Glutamatergic neuron (in vitro differentiated cells): ENCODE measurements at regions not wholly inside any gene's neighbourhood (a gene's known extent, or its start where the extent isn't known, plus 50 kb on each side); places are given as distances from the start of the nearest gene placed in this dataset.

Experiments used
- DNase-seq: peaks from one replicate; pipeline ENCODE4 v3.0.0; 2022
- H3K27ac Mint-ChIP-seq: one replicate; pipeline ENCODE4 v1.8.0; 2020; ENCODE audit warnings: mild to moderate bottlenecking, mixed read lengths, inconsistent platforms; ENCODE audit not compliant: unreplicated experiment
- H3K27me3 Mint-ChIP-seq: one replicate; pipeline ENCODE4 v1.8.0; 2020; ENCODE audit warnings: mild to moderate bottlenecking, moderate library complexity, mixed read lengths, inconsistent platforms; ENCODE audit not compliant: unreplicated experiment
- H3K36me3 Mint-ChIP-seq: one replicate; pipeline ENCODE4 v1.8.0; 2020; ENCODE audit warnings: mild to moderate bottlenecking, mixed read lengths, inconsistent platforms; ENCODE audit not compliant: unreplicated experiment
- H3K4me1 Mint-ChIP-seq: one replicate; pipeline ENCODE4 v1.8.0; 2020; ENCODE audit warnings: mild to moderate bottlenecking, low read depth, mixed read lengths, inconsistent platforms; ENCODE audit not compliant: unreplicated experiment
- H3K4me3 Mint-ChIP-seq: one replicate; pipeline ENCODE4 v1.8.0; 2020; ENCODE audit warnings: mild to moderate bottlenecking, mixed read lengths, inconsistent platforms; ENCODE audit not compliant: unreplicated experiment
- H3K9me3 Mint-ChIP-seq: one replicate; pipeline ENCODE4 v1.8.0; 2020; ENCODE audit warnings: mild to moderate bottlenecking, moderate library complexity, mixed read lengths, inconsistent platforms; ENCODE audit not compliant: unreplicated experiment
- CTCF ChIP-seq: fragments of 200-600 bp; sonication (generic); IDR thresholded peaks from one replicate; pipeline ENCODE4 v1.5.0; 2021; ENCODE audit not compliant: partially characterized antibody, unreplicated experiment

GRCh38 chr7:106515321-106515720 lies 145.6 kb downstream of the CCDC71L start:
- TF ChIP-seq CTCF = no peak
- DNase-seq = no peak
- Mint-ChIP-seq H3K27me3 (peaks cover 5% of the 10 kb centered on the region), H3K4me1 (no peaks in the 10 kb centered on the region), H3K9me3 (no peaks in the 10 kb centered on the region), H3K36me3 (no peaks in the 10 kb centered on the region), H3K27ac (no peak overlapping the region), H3K4me3 (no peak overlapping the region)

DNA sequence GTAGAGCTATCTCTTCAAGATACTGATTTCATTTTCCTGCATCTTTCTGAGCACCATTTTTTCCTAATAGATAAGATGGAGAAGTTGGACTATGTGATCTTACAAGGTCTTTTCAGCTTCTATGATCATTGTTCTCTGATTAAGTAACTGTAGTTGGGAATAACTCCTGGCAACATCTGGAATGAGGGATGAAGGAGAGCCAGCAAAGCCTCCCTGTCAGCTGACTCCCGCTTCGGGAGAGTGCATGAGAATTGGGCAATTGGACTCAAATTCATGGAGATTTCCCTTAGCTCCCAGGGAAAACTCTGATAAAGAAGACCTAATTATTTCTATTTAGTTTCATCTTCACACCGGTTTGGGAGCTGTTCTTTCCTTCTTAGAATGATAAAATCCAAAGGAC lies 146.1 kb downstream of the CCDC71L start:
- Mint-ChIP-seq H3K36me3 (peaks cover 2% of the 10 kb centered on the region), H3K27me3 (peaks cover 5% of the 10 kb centered on the region), H3K4me1 (no peaks in the 10 kb centered on the region), H3K4me3 (no peak overlapping the region), H3K9me3 (no peaks in the 10 kb centered on the region), H3K27ac (no peak overlapping the region)
- no peak for DNase-seq
- no peak for TF ChIP-seq CTCF

DNA sequence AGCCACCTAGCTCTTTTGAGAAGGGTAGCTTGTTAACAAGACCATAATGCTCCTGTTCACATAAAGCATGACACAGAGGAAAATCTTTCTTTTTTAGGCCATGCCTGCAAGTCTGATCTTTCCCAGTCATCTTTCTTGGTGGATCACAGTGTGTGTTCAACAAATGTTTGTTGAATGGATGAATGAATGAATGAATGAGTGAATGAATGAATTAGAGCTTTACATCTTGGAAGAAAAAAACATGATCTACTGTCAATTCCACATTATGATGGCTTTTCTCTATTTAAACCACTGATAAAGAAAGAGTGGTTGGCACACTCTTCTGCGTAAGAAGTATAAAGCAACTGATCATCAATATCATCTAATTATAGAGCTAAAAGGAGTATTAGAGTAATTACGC lies 148.7 kb downstream of the CCDC71L start:
- H3K27ac Mint-ChIP-seq = no peak overlapping the region
- H3K27me3 Mint-ChIP-seq = peaks cover 2% of the 10 kb centered on the region
- H3K9me3 Mint-ChIP-seq = no peaks in the 10 kb centered on the region
- peaks cover 7% of the 10 kb centered on the region for H3K36me3 Mint-ChIP-seq
- no peak for TF ChIP-seq CTCF
- no peak for DNase-seq
- no peaks in the 10 kb centered on the region for H3K4me1 Mint-ChIP-seq
- H3K4me3 Mint-ChIP-seq = no peak overlapping the region

- Mint-ChIP-seq H3K9me3 (peaks cover 3% of the 10 kb centered on the region), H3K27ac (no peak overlapping the region), H3K27me3 (no peaks in the 10 kb centered on the region)
Measured at GRCh38 chr7:106504645-106505044, 156.3 kb downstream of the CCDC71L start.

DNA sequence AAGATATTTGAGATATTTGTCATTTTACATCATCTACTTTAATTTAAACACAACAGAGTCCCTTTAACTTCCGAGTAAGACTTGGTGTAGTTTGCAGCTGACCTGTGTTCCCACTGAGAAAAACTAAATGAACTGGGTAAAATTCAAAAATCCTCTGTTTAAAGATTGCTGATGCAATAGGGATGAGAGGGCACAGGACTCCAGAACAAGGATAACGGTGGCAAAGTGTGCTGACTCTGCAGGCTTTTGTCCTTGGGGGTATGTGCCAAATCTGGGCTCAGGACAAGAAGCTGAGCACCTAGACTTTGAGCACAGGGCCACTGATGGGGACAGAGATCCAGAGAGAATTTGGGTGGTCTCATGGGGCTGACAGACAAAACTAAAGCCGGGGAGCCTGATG lies 156.8 kb downstream of the CCDC71L start:
- no peaks in the 10 kb centered on the region for H3K4me1 Mint-ChIP-seq
- H3K36me3 Mint-ChIP-seq = no peaks in the 10 kb centered on the region
- H3K9me3 Mint-ChIP-seq = peaks cover 3% of the 10 kb centered on the region
- H3K27ac Mint-ChIP-seq = no peak overlapping the region
- TF ChIP-seq CTCF = no peak
- no peaks in the 10 kb centered on the region for H3K27me3 Mint-ChIP-seq
- H3K4me3 Mint-ChIP-seq = no peak overlapping the region
- no peak for DNase-seq

More at GRCh38 chr7:106504645-106505044, 156.3 kb downstream of the CCDC71L start:
- no peak for DNase-seq
- H3K36me3 Mint-ChIP-seq = peaks cover 3% of the 10 kb centered on the region
- no peak for TF ChIP-seq CTCF
- H3K4me3 Mint-ChIP-seq = no peak overlapping the region
- no peaks in the 10 kb centered on the region for H3K4me1 Mint-ChIP-seq
